Suprapubic skin (tissue), 3 donors: ENCODE measurements at regions not wholly inside any gene's neighbourhood (a gene's known extent, or its start where the extent isn't known, plus 50 kb on each side); places are given as distances from the start of the nearest gene placed in this dataset.

Source experiments
- POLR2A ChIP-seq, 2 donors: fragments of 450-650 bp; IDR thresholded peaks; one replicate each; pipeline ENCODE4 v1.6.1; 2017; ENCODE audit warnings: antibody characterized with exemption in 2 of 2, mild to moderate bottlenecking in 2 of 2, moderate library complexity in 2 of 2
- TF ChIP-seq, protein P1 (sequence below), 2 donors: fragments of 200-600 bp in 1 of 2; fragments of 450-650 bp in 1 of 2; sonication (generic) in 1 of 2; IDR thresholded peaks; one replicate each; pipeline ENCODE4 v1.5.1; 2016 to 2019; ENCODE audit warnings: antibody characterized with exemption in 2 of 2, mild to moderate bottlenecking in 1 of 2, moderate library complexity in 1 of 2

DNA sequence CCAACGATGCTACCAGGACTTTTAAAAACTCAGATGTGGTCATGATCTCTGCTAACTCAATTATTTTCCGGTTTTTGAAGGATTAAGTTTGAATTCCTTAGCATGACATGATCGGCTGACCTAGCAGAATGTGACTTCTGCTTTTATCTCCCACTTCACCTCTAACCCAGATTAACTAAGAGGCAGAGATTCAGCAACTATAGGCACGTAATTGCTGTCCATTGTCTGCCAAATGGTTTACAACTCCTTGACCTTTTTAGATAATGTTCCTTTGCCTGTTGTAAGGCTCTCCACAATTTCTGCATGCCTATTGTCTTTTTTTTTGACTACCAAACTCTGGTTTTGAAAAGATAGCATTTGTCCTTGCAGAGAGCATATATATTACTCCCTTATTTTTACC lies 268.2 kb downstream of the BRINP1 start:
- no peak for TF ChIP-seq POLR2A (IDR thresholded peaks at IDR 0.05)
- TF ChIP-seq, protein P1, sequence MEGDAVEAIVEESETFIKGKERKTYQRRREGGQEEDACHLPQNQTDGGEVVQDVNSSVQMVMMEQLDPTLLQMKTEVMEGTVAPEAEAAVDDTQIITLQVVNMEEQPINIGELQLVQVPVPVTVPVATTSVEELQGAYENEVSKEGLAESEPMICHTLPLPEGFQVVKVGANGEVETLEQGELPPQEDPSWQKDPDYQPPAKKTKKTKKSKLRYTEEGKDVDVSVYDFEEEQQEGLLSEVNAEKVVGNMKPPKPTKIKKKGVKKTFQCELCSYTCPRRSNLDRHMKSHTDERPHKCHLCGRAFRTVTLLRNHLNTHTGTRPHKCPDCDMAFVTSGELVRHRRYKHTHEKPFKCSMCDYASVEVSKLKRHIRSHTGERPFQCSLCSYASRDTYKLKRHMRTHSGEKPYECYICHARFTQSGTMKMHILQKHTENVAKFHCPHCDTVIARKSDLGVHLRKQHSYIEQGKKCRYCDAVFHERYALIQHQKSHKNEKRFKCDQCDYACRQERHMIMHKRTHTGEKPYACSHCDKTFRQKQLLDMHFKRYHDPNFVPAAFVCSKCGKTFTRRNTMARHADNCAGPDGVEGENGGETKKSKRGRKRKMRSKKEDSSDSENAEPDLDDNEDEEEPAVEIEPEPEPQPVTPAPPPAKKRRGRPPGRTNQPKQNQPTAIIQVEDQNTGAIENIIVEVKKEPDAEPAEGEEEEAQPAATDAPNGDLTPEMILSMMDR (IDR thresholded peaks at IDR 0.05), result no peak
